Stomach (tissue), 8 donors: ENCODE measurements at regions not wholly inside any gene's neighbourhood (a gene's known extent, or its start where the extent isn't known, plus 50 kb on each side); places are given as distances from the start of the nearest gene placed in this dataset.

Source experiments
- DNase-seq, 2 donors: peaks; one replicate each; pipeline versions ENCODE4 v3.0.0 to v3.0.0-alpha.2; 2013 to 2019
- H3K27ac ChIP-seq, 5 donors: fragments of 200-600 bp in 4 of 5; sonication (generic) in 4 of 5; one replicate each; pipeline ENCODE4 v1.5.1; 2013 to 2019; ENCODE audit warnings: mild to moderate bottlenecking in 1 of 5, moderate library complexity in 1 of 5
- H3K27me3 ChIP-seq, 3 donors: fragments of 200-600 bp; sonication (generic); one replicate each; pipeline ENCODE4 v1.5.1; 2017 to 2019; ENCODE audit warnings: mixed run types in 1 of 3
- H3K36me3 ChIP-seq, 4 donors: fragments of 200-600 bp; sonication (generic); 1 replicate in 3 of 4; 2 replicates in 1 of 4; pipeline ENCODE4 v1.5.1; 2016 to 2019
- H3K4me1 ChIP-seq, 4 donors: fragments of 200-600 bp; sonication (generic); one replicate each; pipeline ENCODE4 v1.5.1; 2016 to 2019
- H3K4me3 ChIP-seq, 4 donors: fragments of 200-600 bp; sonication (generic) in 3 of 4; one replicate each; pipeline ENCODE4 v1.5.1; 2016 to 2019; ENCODE audit warnings: mild to moderate bottlenecking in 1 of 4
- H3K9me3 ChIP-seq, 4 donors: fragments of 200-600 bp; sonication (generic); one replicate each; pipeline ENCODE4 v1.5.1; 2016 to 2019
- CTCF ChIP-seq, 7 experiments: fragments of 450-650 bp in 4 of 7; fragments of 200-600 bp in 3 of 7; sonication (generic) in 3 of 7; IDR thresholded peaks; one replicate each; pipeline ENCODE4 v1.5.1; 2016 to 2019; ENCODE audit warnings: antibody characterized with exemption in 7 of 7, control low read depth in 2 of 7, mild to moderate bottlenecking in 1 of 7
- EP300 ChIP-seq: sonication (generic); formaldehyde crosslinking; IDR thresholded peaks from one replicate; pipeline ENCODE4 v1.6.1; 2017; ENCODE audit warnings: antibody characterized with exemption
- POLR2A ChIP-seq, 4 donors: fragments of 450-650 bp; IDR thresholded peaks; one replicate each; pipeline ENCODE4 v1.6.1; 2016; ENCODE audit warnings: antibody characterized with exemption in 4 of 4, control low read depth in 2 of 4, mild to moderate bottlenecking in 1 of 4, moderate library complexity in 1 of 4
- POLR2AphosphoS5 ChIP-seq, 3 donors: sonication (generic); formaldehyde crosslinking; IDR thresholded peaks; one replicate each; pipeline ENCODE4 v1.6.1; 2016; ENCODE audit warnings: antibody characterized with exemption in 3 of 3
- WGBS, 5 donors: extraction: QIAGEN DNeasy Blood & Tissue Kit in 3 of 5; methylation state at CpG; one replicate each; pipeline versions ENCODE4 v1.1.5 to v1.1.7; 2013 to 2018; 5-methylcytosine and 5-hydroxymethylcytosine counted together
- intact Hi-C: fragments of 100-400 bp; cut with DNase I; formaldehyde crosslinking; loops from one replicate; pipeline ENCODE4 v1.15.1; 2023; ENCODE audit warnings: low total_unique reads
- donor health status: healthy with polysubstance abuse.
- donor health status: Bipolar disorder and iron deficiency.
- donor health status: healthy.

GRCh38 chr11:19602891-19603290 is 109.7 kb upstream of the NAV2 start:
- no peak overlapping the region for H3K27ac ChIP-seq
- WGBS, 5 donors, result 82 to 91% (median 86%) methylated on average over 6 of the region's 6 CpGs
- no peak for DNase-seq
- intact Hi-C loops, result no loop called here
- TF ChIP-seq CTCF (IDR thresholded peaks at IDR 0.05) (no peak), EP300 (no peak), POLR2AphosphoS5 (IDR thresholded peaks at IDR 0.05) (no peak)
- H3K4me1 ChIP-seq, result peaks cover 0 to 28% (median 10%) of the 10 kb centered on the region in 4 donors
- H3K4me3 ChIP-seq, result no peak overlapping the region
- no peaks in the 10 kb centered on the region for H3K27me3 ChIP-seq
- no peaks in the 10 kb centered on the region for H3K9me3 ChIP-seq
- H3K36me3 ChIP-seq, result no peaks in the 10 kb centered on the region

GRCh38 chr11:19602406-19602805 is 110.2 kb upstream of the NAV2 start:
- no peak for TF ChIP-seq POLR2A (IDR thresholded peaks at IDR 0.05)
- TF ChIP-seq EP300, result no peak
- TF ChIP-seq POLR2AphosphoS5 (IDR thresholded peaks at IDR 0.05), result no peak
- TF ChIP-seq CTCF (IDR thresholded peaks at IDR 0.05), result no peak

GRCh38 chr11:19601235-19601634 is 111.4 kb upstream of the NAV2 start:
- Histone ChIP-seq H3K9me3 (no peaks in the 10 kb centered on the region), H3K4me1 (peaks cover 0 to 21% (median 5%) of the 10 kb centered on the region in 4 donors), H3K27ac (no peak overlapping the region), H3K27me3 (no peaks in the 10 kb centered on the region), H3K36me3 (no peaks in the 10 kb centered on the region), H3K4me3 (no peak overlapping the region)
- TF ChIP-seq EP300, result no peak
- TF ChIP-seq POLR2AphosphoS5 (IDR thresholded peaks at IDR 0.05), result no peak
- no peak for TF ChIP-seq POLR2A (IDR thresholded peaks at IDR 0.05)
- no peak for TF ChIP-seq CTCF (IDR thresholded peaks at IDR 0.05)
- 94 to 100% (median 100%) methylated on average over 2 of the region's 2 CpGs for whole genome bisulfite sequencing, 5 donors
- intact Hi-C loops, result no loop called here
- no peak for DNase-seq

More at GRCh38 chr11:19602406-19602805, 110.2 kb upstream of the NAV2 start:
- DNase-seq, result no peak
- Histone ChIP-seq H3K4me1 (peaks cover 0 to 28% (median 7%) of the 10 kb centered on the region in 4 donors), H3K27ac (no peak overlapping the region), H3K27me3 (no peaks in the 10 kb centered on the region), H3K4me3 (no peak overlapping the region), H3K9me3 (no peaks in the 10 kb centered on the region), H3K36me3 (no peaks in the 10 kb centered on the region)
- intact Hi-C loops, result no loop called here
- WGBS, 5 donors, result 75 to 88% (median 78%) methylated on average over 6 of the region's 6 CpGs

GRCh38 chr11:19599681-19600080 is 113.0 kb upstream of the NAV2 start:
- TF ChIP-seq EP300, result no peak
- TF ChIP-seq POLR2AphosphoS5 (IDR thresholded peaks at IDR 0.05), result no peak
- TF ChIP-seq POLR2A (IDR thresholded peaks at IDR 0.05), result no peak
- no peak for TF ChIP-seq CTCF (IDR thresholded peaks at IDR 0.05)
- DNase-seq, result no peak
- H3K27me3 ChIP-seq, result no peaks in the 10 kb centered on the region
- no peak overlapping the region for H3K4me3 ChIP-seq
- 44 to 62% (median 49%) methylated on average over 4 of the region's 4 CpGs for WGBS, 5 donors
- H3K9me3 ChIP-seq, result no peaks in the 10 kb centered on the region
- no peaks in the 10 kb centered on the region for H3K36me3 ChIP-seq
- intact Hi-C loops, result no loop called here
- peaks cover 0 to 16% (median 7%) of the 10 kb centered on the region in 4 donors for H3K4me1 ChIP-seq
- H3K27ac ChIP-seq, result no peak overlapping the region
